ENCODE measurements at regions not wholly inside any gene's neighbourhood (a gene's known extent, or its start where the extent isn't known, plus 50 kb on each side); places are given as distances from the start of the nearest gene placed in this dataset.

- TF ChIP-seq POLR2AphosphoS5 (IDR thresholded peaks at IDR 0.05): no peak
- TF ChIP-seq CTCF (IDR thresholded peaks at IDR 0.05): no peak
- no peak for TF ChIP-seq POLR2A (IDR thresholded peaks at IDR 0.05)
Measured at GRCh38 chr7:156046031-156046560, 233.8 kb upstream of the SHH start.

Data from upper lobe of left lung (tissue), 4 donors.